GM06990 (cell line): ENCODE measurements at regions not wholly inside any gene's neighbourhood (a gene's known extent, or its start where the extent isn't known, plus 50 kb on each side); places are given as distances from the start of the nearest gene placed in this dataset.

Source experiments
- DNase-seq: peaks from one replicate; pipeline ENCODE4 v3.0.0-alpha.2; 2011; ENCODE audit not compliant: insufficient read length; ENCODE audit errors: extremely low read depth
- H3K27me3 ChIP-seq: replicated peaks from 2 replicates; pipeline ENCODE4 v1.6.0; 2011; ENCODE audit warnings: low read length; ENCODE audit not compliant: control insufficient read depth, insufficient read depth
- H3K36me3 ChIP-seq: 2 replicates; pipeline ENCODE4 v1.5.1; 2011; ENCODE audit warnings: low read length; ENCODE audit not compliant: control insufficient read depth, insufficient read depth
- H3K4me3 ChIP-seq: replicated peaks from 2 replicates; pipeline ENCODE4 v1.5.1; 2011; ENCODE audit warnings: low read depth, mild to moderate bottlenecking, control low read depth, low read length
- CTCF ChIP-seq: IDR thresholded peaks from 2 replicates; pipeline ENCODE4 v1.5.1; 2011; ENCODE audit warnings: low read length, control low read depth, mild to moderate bottlenecking, inconsistent platforms; ENCODE audit not compliant: insufficient read depth, poor library complexity, severe bottlenecking

GRCh38 chr4:174147863-174148262 is 135.6 kb downstream of the FBXO8 start:
- no peaks in the 10 kb centered on the region for H3K27me3 ChIP-seq
- no peak overlapping the region for H3K4me3 ChIP-seq
- TF ChIP-seq CTCF = no peak
- no peaks in the 10 kb centered on the region for H3K36me3 ChIP-seq
- no peak for DNase-seq

GRCh38 chr4:174144106-174144505 is 139.4 kb downstream of the FBXO8 start:
- Histone ChIP-seq H3K4me3 (no peak overlapping the region), H3K27me3 (no peaks in the 10 kb centered on the region)
- TF ChIP-seq CTCF = no peak

GRCh38 chr4:174141876-174142275 is 141.6 kb downstream of the FBXO8 start:
- Histone ChIP-seq H3K36me3 (no peaks in the 10 kb centered on the region), H3K27me3 (no peaks in the 10 kb centered on the region), H3K4me3 (no peak overlapping the region)
- TF ChIP-seq CTCF = no peak
- DNase-seq = no peak

More at GRCh38 chr4:174144106-174144505, 139.4 kb downstream of the FBXO8 start:
- DNase-seq = no peak
- no peaks in the 10 kb centered on the region for H3K36me3 ChIP-seq

GRCh38 chr4:174138616-174139015 is 144.9 kb downstream of the FBXO8 start:
- Histone ChIP-seq H3K4me3 (no peak overlapping the region), H3K27me3 (no peaks in the 10 kb centered on the region), H3K36me3 (no peaks in the 10 kb centered on the region)
- no peak for DNase-seq
- no peak for TF ChIP-seq CTCF

GRCh38 chr4:174137698-174138097 is 145.8 kb downstream of the FBXO8 start:
- TF ChIP-seq CTCF = no peak
- no peaks in the 10 kb centered on the region for H3K36me3 ChIP-seq
- no peaks in the 10 kb centered on the region for H3K27me3 ChIP-seq
- DNase-seq = no peak
- H3K4me3 ChIP-seq = no peak overlapping the region

GRCh38 chr4:174135936-174136406 is 147.5 kb downstream of the FBXO8 start:
- no peaks in the 10 kb centered on the region for H3K27me3 ChIP-seq
- no peak for DNase-seq
- H3K4me3 ChIP-seq = no peak overlapping the region
- no peaks in the 10 kb centered on the region for H3K36me3 ChIP-seq
- TF ChIP-seq CTCF = no peak
